Cardiac fibroblast (primary cell): ENCODE measurements at regions not wholly inside any gene's neighbourhood (a gene's known extent, or its start where the extent isn't known, plus 50 kb on each side); places are given as distances from the start of the nearest gene placed in this dataset.

ENCODE experiments used
- DNase-seq, 2 donors: peaks; one replicate each; pipeline versions ENCODE4 v3.0.0 to v3.0.0-alpha.2; 2010; ENCODE audit warnings: low read depth in 2 of 2
- H3K4me3 ChIP-seq, 2 donors: replicated peaks in 1 of 2; 1 replicate in 1 of 2; 2 replicates in 1 of 2; pipeline ENCODE4 v1.5.1; 2011; ENCODE audit warnings: low read depth in 2 of 2, low read length in 2 of 2, mild to moderate bottlenecking in 2 of 2, moderate library complexity in 1 of 2
- CTCF ChIP-seq: IDR thresholded peaks from one replicate; pipeline ENCODE4 v1.5.1; 2011; ENCODE audit warnings: low read depth, mild to moderate bottlenecking, low read length, inconsistent platforms

DNA sequence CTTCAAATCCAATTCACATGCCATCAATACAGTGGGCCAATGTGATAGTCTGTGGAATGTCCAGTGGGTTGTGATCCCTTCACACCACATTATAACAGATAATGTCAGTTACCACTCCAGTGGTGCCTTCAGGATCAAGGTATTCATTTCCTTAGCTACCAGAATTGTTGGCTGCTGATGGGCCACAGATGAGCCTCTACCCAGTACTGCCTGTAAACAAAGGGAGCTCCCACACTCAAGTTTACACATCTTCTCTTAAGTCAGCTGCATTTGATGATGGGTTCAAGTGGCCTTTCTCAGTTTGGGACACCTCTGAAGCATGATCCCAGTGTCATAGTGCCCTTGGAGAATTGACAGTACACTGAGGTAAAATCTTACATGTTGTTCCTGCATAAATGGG is 477.0 kb upstream of the CD180 start:
- TF ChIP-seq CTCF = no peak
- H3K4me3 ChIP-seq = no peak overlapping the region
- no peak for DNase-seq

- TF ChIP-seq CTCF = no peak
These were observed 476.6 kb upstream of the CD180 start for GRCh38 chr5:67673180-67673579.

GRCh38 chr5:67672636-67673035 is 476.0 kb upstream of the CD180 start:
- DNase-seq = peak in 1 of 2 donors; percentile 69
- H3K4me3 ChIP-seq = no peak overlapping the region
- no peak for TF ChIP-seq CTCF

More at GRCh38 chr5:67673180-67673579, 476.6 kb upstream of the CD180 start:
- no peak for DNase-seq
- no peak overlapping the region for H3K4me3 ChIP-seq

- DNase-seq = no peak
- no peak overlapping the region for H3K4me3 ChIP-seq
- no peak for TF ChIP-seq CTCF
These were observed 473.3 kb upstream of the CD180 start for GRCh38 chr5:67669916-67670315.

DNA sequence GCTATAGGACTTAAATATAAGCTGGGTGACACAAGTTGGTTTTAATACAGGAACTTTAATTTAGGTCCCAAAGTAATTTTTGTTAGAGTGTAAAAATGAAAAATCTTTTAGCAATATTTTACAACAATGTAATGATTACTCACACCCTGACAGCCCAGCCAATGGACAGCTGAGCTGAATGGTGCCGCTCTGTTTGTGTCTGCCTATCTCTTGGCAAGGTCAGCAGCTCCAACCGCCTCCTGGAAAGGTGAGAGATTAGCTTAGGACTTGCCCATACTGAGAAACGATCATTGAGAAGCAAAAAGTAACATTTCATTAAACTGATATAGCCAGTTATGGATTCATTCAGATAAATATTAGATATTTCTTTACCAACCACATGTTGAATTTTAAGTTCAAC is 463.6 kb upstream of the CD180 start:
- no peak overlapping the region for H3K4me3 ChIP-seq
- DNase-seq = no peak
- TF ChIP-seq CTCF = no peak

GRCh38 chr5:67659288-67659687 is 462.7 kb upstream of the CD180 start:
- no peak overlapping the region for H3K4me3 ChIP-seq
- no peak for TF ChIP-seq CTCF
- peak in 1 of 2 donors; percentile 15 for DNase-seq

DNA sequence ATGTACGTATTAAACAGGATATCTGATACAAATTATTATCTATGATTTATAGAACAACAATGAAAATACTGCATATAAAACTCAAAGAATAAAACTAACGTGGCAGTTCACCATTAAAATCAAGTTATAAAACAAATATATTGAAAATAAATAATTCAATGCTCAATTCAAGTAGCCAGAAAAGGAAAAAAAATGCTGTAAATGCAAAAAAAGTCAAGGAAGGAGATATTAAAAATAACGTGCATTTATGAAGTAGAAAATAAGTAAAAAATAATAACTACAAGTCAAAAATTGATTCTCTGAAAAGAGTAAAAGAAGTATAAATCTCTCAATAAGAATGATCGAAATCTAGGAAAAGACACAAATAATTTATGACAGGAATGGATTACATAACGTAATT is 460.5 kb upstream of the CD180 start:
- H3K4me3 ChIP-seq = no peak overlapping the region
- no peak for DNase-seq
- TF ChIP-seq CTCF = no peak
